AG04449 (cell line): ENCODE measurements at regions not wholly inside any gene's neighbourhood (a gene's known extent, or its start where the extent isn't known, plus 50 kb on each side); places are given as distances from the start of the nearest gene placed in this dataset.

ENCODE experiments used
- CTCF ChIA-PET: fragments of 350-600 bp; formaldehyde crosslinking; extraction: SDS; loops from one replicate; lab custom pipeline; 2021; ENCODE audit warnings: antibody characterized with exemption; lab: Yijun Ruan, JAX
- POLR2A ChIA-PET: fragments of 400-600, 350-600 bp; formaldehyde crosslinking; extraction: SDS; loops from one replicate; lab custom pipeline; 2020; ENCODE audit warnings: antibody characterized with exemption, inconsistent platforms; lab: Yijun Ruan, JAX
- DNase-seq: peaks from one replicate; pipeline ENCODE4 v3.0.0-alpha.2; 2010; ENCODE audit warnings: low read depth, low spot score
- H3K4me3 ChIP-seq: 2 replicates; pipeline ENCODE4 v1.5.1; 2011; ENCODE audit warnings: low read depth, mild to moderate bottlenecking, control low read depth, low read length
- TF ChIP-seq, protein P1 (sequence below): IDR thresholded peaks from one replicate; pipeline ENCODE4 v1.5.1; 2011; ENCODE audit warnings: mild to moderate bottlenecking, moderate library complexity, low read length, control low read depth, inconsistent platforms; ENCODE audit not compliant: insufficient read depth; ENCODE audit errors: missing control alignments

DNA sequence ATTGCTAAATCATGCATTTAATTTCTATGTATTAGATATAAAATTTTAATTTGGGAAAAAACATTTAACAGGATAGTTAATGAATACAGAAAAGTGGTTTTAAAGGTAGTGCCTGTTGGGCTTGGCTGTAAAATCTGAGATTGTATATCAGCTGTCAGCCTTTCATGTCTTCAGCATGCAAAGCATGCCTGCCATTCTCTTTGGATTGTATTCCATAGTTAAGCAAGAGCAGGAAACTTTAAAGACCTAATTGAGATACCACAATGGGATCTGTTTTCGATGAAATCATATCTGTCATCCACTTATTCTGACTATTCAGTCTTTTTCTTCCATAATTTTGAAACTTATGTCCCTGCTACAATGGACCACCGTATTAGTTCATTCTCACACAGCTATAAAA lies 451.0 kb upstream of the DDI1 start:
- no peak for DNase-seq
- TF ChIP-seq, protein P1, sequence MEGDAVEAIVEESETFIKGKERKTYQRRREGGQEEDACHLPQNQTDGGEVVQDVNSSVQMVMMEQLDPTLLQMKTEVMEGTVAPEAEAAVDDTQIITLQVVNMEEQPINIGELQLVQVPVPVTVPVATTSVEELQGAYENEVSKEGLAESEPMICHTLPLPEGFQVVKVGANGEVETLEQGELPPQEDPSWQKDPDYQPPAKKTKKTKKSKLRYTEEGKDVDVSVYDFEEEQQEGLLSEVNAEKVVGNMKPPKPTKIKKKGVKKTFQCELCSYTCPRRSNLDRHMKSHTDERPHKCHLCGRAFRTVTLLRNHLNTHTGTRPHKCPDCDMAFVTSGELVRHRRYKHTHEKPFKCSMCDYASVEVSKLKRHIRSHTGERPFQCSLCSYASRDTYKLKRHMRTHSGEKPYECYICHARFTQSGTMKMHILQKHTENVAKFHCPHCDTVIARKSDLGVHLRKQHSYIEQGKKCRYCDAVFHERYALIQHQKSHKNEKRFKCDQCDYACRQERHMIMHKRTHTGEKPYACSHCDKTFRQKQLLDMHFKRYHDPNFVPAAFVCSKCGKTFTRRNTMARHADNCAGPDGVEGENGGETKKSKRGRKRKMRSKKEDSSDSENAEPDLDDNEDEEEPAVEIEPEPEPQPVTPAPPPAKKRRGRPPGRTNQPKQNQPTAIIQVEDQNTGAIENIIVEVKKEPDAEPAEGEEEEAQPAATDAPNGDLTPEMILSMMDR = no peak
- CTCF ChIA-PET = interaction anchor here (0.6 to 2.1 kb wide), 2 partner anchors 16 to 32 kb away, joined by 3 to 6 read pairs; no protein-coding TSS in a partner anchor
- POLR2A ChIA-PET = no interaction called here
- no peak overlapping the region for H3K4me3 ChIP-seq

DNA sequence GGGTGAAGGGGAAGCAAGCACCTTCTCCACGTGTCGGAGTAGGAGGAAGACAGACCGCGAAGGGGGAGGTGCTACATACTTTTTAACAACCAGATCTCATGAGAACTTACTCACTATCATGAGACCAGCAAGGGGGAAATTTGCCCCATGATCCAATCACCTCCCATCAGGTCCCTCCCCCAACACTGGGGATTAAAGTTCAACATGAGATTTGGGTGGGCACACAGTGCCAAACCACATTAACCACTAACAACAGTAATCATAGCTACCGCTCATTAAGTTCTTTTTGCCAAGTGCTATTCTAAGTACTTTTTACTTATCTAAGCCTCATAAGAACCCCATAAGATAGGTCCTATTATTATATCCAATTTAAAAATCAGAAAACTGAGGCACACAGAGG lies 450.5 kb upstream of the DDI1 start:
- TF ChIP-seq, protein P1 = no peak
- CTCF ChIA-PET = interaction anchor here (1.4 to 2.1 kb wide), 2 partner anchors 15 to 48 kb away, joined by 5 to 6 read pairs; no protein-coding TSS in a partner anchor
- POLR2A ChIA-PET = no interaction called here
- no peak overlapping the region for H3K4me3 ChIP-seq
- DNase-seq = no peak

DNA sequence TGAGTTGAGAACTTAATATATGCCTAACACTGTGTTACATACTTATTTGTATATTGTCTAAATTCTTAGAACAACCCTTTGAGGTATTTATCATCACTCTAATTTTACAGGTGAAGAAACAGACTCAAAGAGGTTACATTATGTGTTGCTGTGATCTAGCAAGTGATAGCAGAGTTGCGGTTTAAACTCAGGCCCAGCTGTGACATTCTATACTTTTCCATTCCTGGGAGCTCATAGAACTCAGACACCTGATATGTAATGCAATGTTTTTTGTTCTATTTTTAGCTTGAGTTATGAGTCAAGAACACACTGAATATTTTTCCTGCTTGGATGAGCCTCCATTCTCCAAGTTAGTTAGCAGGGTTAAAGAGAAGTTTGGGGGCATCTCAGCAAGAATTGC lies 449.7 kb upstream of the DDI1 start:
- POLR2A ChIA-PET = no interaction called here
- TF ChIP-seq, protein P1 = no peak
- H3K4me3 ChIP-seq = no peak overlapping the region
- DNase-seq = no peak
- CTCF ChIA-PET = interaction anchor here (1.4 to 2.1 kb wide), 2 partner anchors 14 to 49 kb away, joined by 5 to 6 read pairs; no protein-coding TSS in a partner anchor

DNA sequence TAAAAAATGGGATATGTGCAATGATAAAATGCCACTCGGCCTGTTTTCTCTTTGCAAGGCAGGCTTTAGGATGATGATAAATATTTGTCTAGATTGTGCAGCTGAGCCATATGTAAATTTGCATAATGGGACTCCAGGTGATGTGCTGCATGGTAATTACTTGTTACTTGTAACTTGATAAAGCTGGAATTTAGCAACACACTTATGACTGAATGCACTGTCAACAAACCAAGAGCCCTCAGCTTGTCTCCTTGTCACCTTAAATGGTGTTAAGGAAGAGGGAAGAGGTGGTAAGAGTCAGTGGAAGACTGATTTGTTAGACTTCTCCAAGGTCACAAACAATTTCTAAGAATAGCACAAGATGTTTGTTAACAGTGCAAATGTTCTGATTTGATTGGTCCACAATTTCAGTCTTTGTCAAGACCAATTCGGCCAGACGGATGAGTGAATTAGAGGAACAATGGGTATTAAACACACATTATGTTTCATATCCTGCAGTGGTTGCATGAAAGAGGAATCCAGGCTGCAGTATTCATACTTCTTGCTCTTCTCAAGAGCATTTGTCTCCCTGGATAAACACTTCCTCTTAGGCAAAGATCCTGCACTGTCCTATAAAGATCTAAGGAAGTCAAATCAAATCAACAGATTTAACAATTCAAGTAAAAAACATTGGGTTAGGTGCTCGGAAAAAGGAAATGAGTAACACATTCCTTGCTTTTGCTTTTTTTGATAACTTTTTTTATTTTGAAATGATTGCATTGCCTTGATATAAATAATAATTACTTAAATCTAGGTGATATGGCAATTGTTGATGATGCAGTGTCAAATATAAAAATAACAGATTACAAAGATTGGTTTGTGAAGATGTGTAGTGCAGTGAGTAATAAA lies 448.3 kb upstream of the DDI1 start:
- ChIA-PET CTCF (interaction anchor here (0.6 to 1.8 kb wide), 4 partner anchors 9 to 367 kb away, joined by 3 to 6 read pairs (median 5); no protein-coding TSS in a partner anchor), POLR2A (no interaction called here)
- H3K4me3 ChIP-seq = no peak overlapping the region
- no peak for DNase-seq
- TF ChIP-seq, protein P1 = no peak

DNA sequence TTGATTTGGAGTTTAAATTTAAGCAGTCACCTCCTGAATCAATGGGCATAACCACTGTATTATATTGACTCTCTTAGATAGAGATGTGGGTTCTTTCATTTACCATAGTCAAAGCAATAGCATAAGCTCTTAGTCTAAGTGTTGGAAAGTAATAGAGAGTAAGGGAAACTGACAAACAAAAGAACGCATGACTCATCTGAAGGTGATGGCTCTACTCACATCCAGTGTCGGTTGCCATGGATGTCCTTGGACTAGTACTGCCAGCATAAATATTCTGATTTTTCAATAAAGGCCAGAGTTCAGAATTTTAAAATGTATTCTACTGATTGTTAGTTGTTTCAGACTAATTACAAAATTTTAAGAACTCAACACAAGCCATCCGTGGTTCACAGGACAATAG lies 444.9 kb upstream of the DDI1 start:
- ChIA-PET CTCF (interaction anchor here (0.7 to 2.4 kb wide), 2 partner anchors 9 to 337 kb away, joined by 3 to 6 read pairs; no protein-coding TSS in a partner anchor), POLR2A (no interaction called here)
- TF ChIP-seq, protein P1 = no peak
- no peak overlapping the region for H3K4me3 ChIP-seq
- DNase-seq = no peak

DNA sequence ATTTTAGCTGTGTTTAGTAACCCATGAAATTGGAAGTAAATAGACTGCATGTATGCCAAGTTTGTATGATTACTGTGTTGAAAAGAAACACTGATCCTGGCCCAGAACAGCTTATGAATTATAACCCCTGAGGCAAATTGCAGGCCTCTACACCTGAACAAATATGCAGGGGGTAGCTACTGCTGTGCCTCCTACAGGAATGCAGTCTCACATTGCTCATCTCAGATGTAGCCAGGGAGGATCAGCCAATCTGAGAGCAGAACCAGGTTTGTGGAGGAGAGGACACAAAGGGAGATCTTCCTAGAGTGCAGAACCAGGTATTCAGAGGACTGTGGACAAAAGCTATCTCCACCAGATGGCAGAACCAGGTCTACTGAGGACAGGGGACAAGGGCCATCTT lies 442.2 kb upstream of the DDI1 start:
- ChIA-PET POLR2A (no interaction called here), CTCF (interaction anchor here (3.0 kb wide), 1 partner anchor 9 kb away, joined by 16 read pairs; no protein-coding TSS in a partner anchor)
- TF ChIP-seq, protein P1 = no peak
- no peak overlapping the region for H3K4me3 ChIP-seq
- DNase-seq = no peak
